Gastrocnemius medialis (tissue), 4 donors: ENCODE measurements at regions not wholly inside any gene's neighbourhood (a gene's known extent, or its start where the extent isn't known, plus 50 kb on each side); places are given as distances from the start of the nearest gene placed in this dataset.
A peak's percentile ranks its signal among the peaks of the same experiment; 100 is the strongest.

ENCODE experiments used
- ATAC-seq, 2 donors: fragments of 150-250 bp; one replicate each; pipeline ENCODE4 v1.9.1; 2016
- DNase-seq, 2 donors: peaks; one replicate each; pipeline ENCODE4 v3.0.0-alpha.2; 2019
- H3K27ac ChIP-seq, 4 donors: fragments of 200-600 bp; sonication (generic); 1 replicate in 1 of 4; 2 replicates in 3 of 4; pipeline ENCODE4 v1.5.1; 2016 to 2018; ENCODE audit warnings: mild to moderate bottlenecking in 2 of 4, moderate library complexity in 1 of 4
- H3K27me3 ChIP-seq, 3 donors: fragments of 200-600 bp; sonication (generic) in 2 of 3; 1 replicate in 1 of 3; 2 replicates in 2 of 3; pipeline versions ENCODE4 v1.5.1 to v1.6.0; 2016 to 2019; ENCODE audit warnings: mild to moderate bottlenecking in 1 of 3, moderate library complexity in 1 of 3
- H3K36me3 ChIP-seq, 2 donors: fragments of 200-600 bp; sonication (generic) in 1 of 2; one replicate each; pipeline ENCODE4 v1.5.1; 2017 to 2018
- H3K4me1 ChIP-seq, 2 donors: fragments of 200-600 bp; sonication (generic) in 1 of 2; one replicate each; pipeline ENCODE4 v1.5.1; 2016 to 2017; ENCODE audit warnings: mild to moderate bottlenecking in 2 of 2
- H3K4me3 ChIP-seq, 4 donors: fragments of 200-600 bp; sonication (generic) in 3 of 4; 1 replicate in 1 of 4; 2 replicates in 3 of 4; pipeline ENCODE4 v1.5.1; 2016 to 2019; ENCODE audit warnings: mild to moderate bottlenecking in 2 of 4
- H3K9me3 ChIP-seq, 3 donors: fragments of 200-600 bp; sonication (generic) in 2 of 3; 1 replicate in 1 of 3; 2 replicates in 2 of 3; pipeline ENCODE4 v1.5.1; 2016 to 2019
- CTCF ChIP-seq, 5 experiments: fragments of 450-650 bp in 3 of 5; fragments of 200-600 bp in 2 of 5; sonication (generic) in 2 of 5; IDR thresholded peaks in 4 of 5; conservative IDR thresholded peaks in 1 of 5; 1 replicate in 4 of 5; 2 replicates in 1 of 5; pipeline ENCODE4 v1.5.1; 2016 to 2019; ENCODE audit warnings: antibody characterized with exemption in 5 of 5, mild to moderate bottlenecking in 3 of 5, moderate library complexity in 3 of 5
- POLR2A ChIP-seq, 2 donors: fragments of 450-650 bp; IDR thresholded peaks; one replicate each; pipeline ENCODE4 v1.6.1; 2017; ENCODE audit warnings: antibody characterized with exemption in 2 of 2, mild to moderate bottlenecking in 2 of 2, moderate library complexity in 2 of 2
- in situ Hi-C, 4 donors: fragments of 200-750 bp; cut with MboI; loops; one replicate each; pipeline versions ENCODE4 v1.15.0 to v1.8.0; 2017; ENCODE audit warnings: low sequenced_read_pairs in 4 of 4
- intact Hi-C: fragments of 100-400 bp; cut with DNase I; formaldehyde crosslinking; loops from one replicate; pipeline ENCODE4 v1.15.1; 2023; ENCODE audit warnings: low total_unique reads

- no peaks in the 10 kb centered on the region for H3K27me3 ChIP-seq
- ATAC-seq (no peak), DNase-seq (no peak)
- TF ChIP-seq CTCF (IDR thresholded peaks at IDR 0.05 in 4 of 5, conservative IDR thresholded peaks at IDR 0.05 in 1 of 5) (no peak), POLR2A (IDR thresholded peaks at IDR 0.05) (no peak)
- peak overlapping the region; percentile 42 to 88 (median 76) for H3K27ac ChIP-seq
- in situ Hi-C loops (loop anchor here in 3 of 4 donors (25.0 kb wide), 2 partner anchors 224 to 999 kb away; no protein-coding TSS in a partner anchor), intact Hi-C loops (loop anchor here (2.0 kb wide), 1 partner anchor 18 kb away; no protein-coding TSS in a partner anchor)
- peaks cover 22 to 26% of the 10 kb centered on the region in 2 donors for H3K4me1 ChIP-seq
- no peak overlapping the region for H3K4me3 ChIP-seq
- H3K36me3 ChIP-seq, result no peaks in the 10 kb centered on the region
- H3K9me3 ChIP-seq, result no peaks in the 10 kb centered on the region
These were observed 180.9 kb upstream of the ZBED5 start for GRCh38 chr11:11038782-11039181.

GRCh38 chr11:11038352-11038751 is 180.5 kb upstream of the ZBED5 start:
- H3K27me3 ChIP-seq, result no peaks in the 10 kb centered on the region
- intact Hi-C loops (loop anchor here (2.0 kb wide), 1 partner anchor 18 kb away; no protein-coding TSS in a partner anchor), in situ Hi-C loops (loop anchor here in 3 of 4 donors (25.0 kb wide), 2 partner anchors 224 to 999 kb away; no protein-coding TSS in a partner anchor)
- H3K4me3 ChIP-seq, result no peak overlapping the region
- H3K4me1 ChIP-seq, result peaks cover 22 to 26% of the 10 kb centered on the region in 2 donors
- peak overlapping the region; percentile 42 to 88 (median 76) for H3K27ac ChIP-seq
- peak; percentile 70 to 72 for DNase-seq
- TF ChIP-seq CTCF (IDR thresholded peaks at IDR 0.05 in 4 of 5, conservative IDR thresholded peaks at IDR 0.05 in 1 of 5) (no peak), POLR2A (IDR thresholded peaks at IDR 0.05) (no peak)
- ATAC-seq, result peak; percentile 96 to 99
- H3K9me3 ChIP-seq, result no peaks in the 10 kb centered on the region
- no peaks in the 10 kb centered on the region for H3K36me3 ChIP-seq

DNA sequence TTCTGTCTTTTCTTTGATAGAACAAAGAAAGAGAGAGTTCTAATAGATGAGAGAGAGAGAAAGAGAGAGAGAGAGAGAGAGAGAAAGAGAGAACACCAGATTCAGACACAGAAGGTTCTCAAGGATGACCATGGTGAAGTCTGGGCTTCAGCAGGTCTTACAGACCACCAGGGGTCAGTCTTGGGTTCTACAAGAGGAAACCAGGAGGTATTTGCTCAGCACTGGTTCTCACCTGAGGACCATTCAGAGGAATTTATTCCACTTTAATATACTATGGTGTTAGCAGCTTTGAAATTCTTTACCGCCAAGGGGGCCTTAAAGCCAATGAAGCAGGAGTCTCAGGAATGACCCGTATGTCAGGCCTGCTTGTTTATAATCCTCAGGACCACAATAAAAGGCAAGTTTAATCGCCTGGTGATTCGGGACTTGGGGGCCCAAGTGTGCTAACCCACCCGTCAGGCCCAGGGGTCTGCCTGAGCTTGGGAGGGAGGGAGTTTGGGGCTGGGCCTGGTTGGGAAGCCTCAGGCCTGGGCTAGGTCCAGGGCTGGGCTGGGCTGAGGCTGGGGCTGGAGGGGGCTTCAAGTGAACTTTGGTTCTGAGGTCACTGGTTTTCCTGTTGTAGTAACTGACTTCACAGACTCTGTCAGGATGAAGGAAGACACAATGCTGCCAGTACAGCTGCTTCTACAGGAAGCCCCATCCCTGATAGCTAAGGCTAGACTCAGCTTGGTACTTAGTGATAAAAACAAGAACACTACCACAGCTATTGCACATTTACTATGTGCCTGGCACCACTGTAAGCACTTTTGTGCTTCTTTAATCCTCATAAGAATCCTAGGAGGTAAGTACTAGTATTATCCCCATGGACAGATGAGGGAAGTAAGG is 179.2 kb upstream of the ZBED5 start:
- intact Hi-C loops, result loop anchor here (1.0 to 2.0 kb wide), 4 partner anchors 42 to 750 kb away; no protein-coding TSS in a partner anchor
- Histone ChIP-seq H3K27ac (peak overlapping the region; percentile 42 to 88 (median 76)), H3K4me1 (peaks cover 22 to 26% of the 10 kb centered on the region in 2 donors), H3K27me3 (no peaks in the 10 kb centered on the region), H3K9me3 (no peaks in the 10 kb centered on the region), H3K4me3 (no peak overlapping the region), H3K36me3 (no peaks in the 10 kb centered on the region)
- TF ChIP-seq CTCF (IDR thresholded peaks at IDR 0.05 in 4 of 5, conservative IDR thresholded peaks at IDR 0.05 in 1 of 5) (peak; percentile 70 to 79 (median 76)), POLR2A (IDR thresholded peaks at IDR 0.05) (no peak)
- DNase-seq (peak; percentile 27 to 39), ATAC-seq (peak; percentile 65 to 78)
- in situ Hi-C loops, result loop anchor here in 3 of 4 donors (25.0 kb wide), 2 partner anchors 225 to 1000 kb away; no protein-coding TSS in a partner anchor

DNA sequence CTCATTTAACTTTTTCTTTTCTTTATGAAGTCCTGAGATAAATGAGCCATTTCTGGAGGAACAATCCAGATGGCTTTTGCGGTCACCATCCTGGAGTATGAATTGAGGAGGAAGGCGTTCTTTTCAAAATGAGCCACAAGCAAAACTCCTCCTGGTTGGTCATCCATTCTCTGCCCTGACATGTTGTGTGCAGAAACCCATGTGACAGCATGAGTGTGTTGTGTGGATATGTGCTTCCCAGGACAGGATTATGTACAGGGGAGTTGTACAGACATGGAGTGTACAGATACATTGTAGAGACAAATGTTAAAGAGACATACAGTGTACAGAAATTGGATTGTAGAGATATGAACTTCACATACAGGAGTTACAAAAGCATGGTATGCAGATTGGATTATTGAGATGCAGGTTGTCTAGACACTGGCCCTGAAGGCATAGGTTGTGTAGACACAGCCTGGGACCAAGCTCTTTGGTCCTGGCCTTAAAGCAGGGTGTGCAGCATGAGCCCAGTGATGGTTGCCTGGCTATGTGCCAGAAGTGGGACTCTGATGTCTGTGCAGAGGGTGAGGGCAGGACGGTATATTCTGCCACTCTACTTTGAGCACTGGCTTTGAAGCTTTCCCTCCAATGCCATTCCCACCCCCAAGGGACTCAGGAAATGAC is 178.5 kb upstream of the ZBED5 start:
- no peaks in the 10 kb centered on the region for H3K36me3 ChIP-seq
- TF ChIP-seq POLR2A (IDR thresholded peaks at IDR 0.05) (no peak), CTCF (IDR thresholded peaks at IDR 0.05 in 4 of 5, conservative IDR thresholded peaks at IDR 0.05 in 1 of 5) (no peak)
- intact Hi-C loops (loop anchor here (1.0 to 2.0 kb wide), 2 partner anchors 42 to 230 kb away; no protein-coding TSS in a partner anchor), in situ Hi-C loops (loop anchor here in 3 of 4 donors (25.0 kb wide), 2 partner anchors 226 to 1001 kb away; no protein-coding TSS in a partner anchor)
- H3K27me3 ChIP-seq, result no peaks in the 10 kb centered on the region
- no peak overlapping the region for H3K4me3 ChIP-seq
- no peak overlapping the region for H3K27ac ChIP-seq
- H3K4me1 ChIP-seq, result peaks cover 22 to 26% of the 10 kb centered on the region in 2 donors
- no peak for DNase-seq
- H3K9me3 ChIP-seq, result no peaks in the 10 kb centered on the region
- no peak for ATAC-seq
